TTC549 (cell line): ENCODE measurements at regions not wholly inside any gene's neighbourhood (a gene's known extent, or its start where the extent isn't known, plus 50 kb on each side); places are given as distances from the start of the nearest gene placed in this dataset.

Experiments
- FAIRE-seq: peaks from 2 replicates; lab custom pipeline; 2012; peaks lifted over from hg19 to GRCh38; lab: Jason Lieb, UNC

- FAIRE-seq, result no peak
These were observed 61.3 kb upstream of the METAP2 start for GRCh38 chr12:95412482-95413311.

- FAIRE-seq, result no peak
These were observed 60.4 kb upstream of the METAP2 start for GRCh38 chr12:95413576-95413975.

GRCh38 chr12:95415451-95415850 is 58.5 kb upstream of the METAP2 start:
- no peak for FAIRE-seq

GRCh38 chr12:95416111-95416636 is 57.8 kb upstream of the METAP2 start:
- FAIRE-seq, result no peak

- no peak for FAIRE-seq
These were observed 56.6 kb upstream of the METAP2 start for GRCh38 chr12:95417372-95417771.

- no peak for FAIRE-seq
These were observed 55.8 kb upstream of the METAP2 start for GRCh38 chr12:95418142-95418541.
